MCF 10A (cell line): ENCODE measurements at regions not wholly inside any gene's neighbourhood (a gene's known extent, or its start where the extent isn't known, plus 50 kb on each side); places are given as distances from the start of the nearest gene placed in this dataset.
A peak's percentile ranks its signal among the peaks of the same experiment; 100 is the strongest.

Experiments
- BruUV-seq: library from RNA; stranded (reverse); fragments of 400-500 nt; replicated peaks from 2 replicates; lab custom pipeline; 2021; lab: Mats Ljungman, UMichigan
- CTCF ChIA-PET: fragments of 300-600 bp; sonication (Branson Sonifier 250); formaldehyde crosslinking; extraction: SDS; loops from one replicate; lab custom pipeline; 2021; ENCODE audit warnings: antibody characterized with exemption, inconsistent platforms; lab: Yijun Ruan, JAX
- POLR2A ChIA-PET: fragments of 300-600, 350-650 bp; sonication (Branson Sonifier 250); formaldehyde crosslinking; extraction: SDS; loops from one replicate; lab custom pipeline; 2020; ENCODE audit warnings: antibody characterized with exemption, inconsistent platforms; lab: Yijun Ruan, JAX
- DNase-seq: peaks from one replicate; pipeline ENCODE4 v3.0.0-alpha.2; 2018; ENCODE audit not compliant: unreplicated experiment
- H3K27ac Mint-ChIP-seq: one replicate; pipeline ENCODE4 v1.8.0; 2022; ENCODE audit warnings: mild to moderate bottlenecking, low read depth, mixed read lengths; ENCODE audit not compliant: unreplicated experiment
- H3K27me3 Mint-ChIP-seq: one replicate; pipeline ENCODE4 v1.8.0; 2022; ENCODE audit warnings: mixed read lengths; ENCODE audit not compliant: insufficient read depth, unreplicated experiment
- H3K36me3 Mint-ChIP-seq: one replicate; pipeline ENCODE4 v1.8.0; 2022; ENCODE audit warnings: mild to moderate bottlenecking, moderate library complexity, mixed read lengths; ENCODE audit not compliant: insufficient read depth, unreplicated experiment
- H3K4me1 Mint-ChIP-seq: one replicate; pipeline ENCODE4 v1.8.0; 2022; ENCODE audit warnings: mixed read lengths; ENCODE audit not compliant: insufficient read depth, unreplicated experiment
- H3K4me3 Mint-ChIP-seq: one replicate; pipeline ENCODE4 v1.8.0; 2022; ENCODE audit warnings: mild to moderate bottlenecking, moderate library complexity, mixed read lengths; ENCODE audit not compliant: unreplicated experiment
- H3K9me3 Mint-ChIP-seq: one replicate; pipeline ENCODE4 v1.8.0; 2022; ENCODE audit warnings: mixed read lengths; ENCODE audit not compliant: unreplicated experiment
- CTCF ChIP-seq: fragments of 200-600 bp; IDR thresholded peaks from one replicate; pipeline ENCODE4 v1.8.0; 2022; ENCODE audit warnings: antibody characterized with exemption, mild to moderate bottlenecking; ENCODE audit not compliant: unreplicated experiment
- intact Hi-C: fragments of 100-400 bp; cut with micrococcal nuclease; formaldehyde crosslinking; loops from 2 replicates; pipeline ENCODE4 v1.14.1; 2022

GRCh38 chr3:159848348-159849118 lies 140.1 kb upstream of the IL12A start:
- intact Hi-C loops = no loop called here
- ChIA-PET POLR2A (interaction anchor here (0.6 to 7.8 kb wide), 6 partner anchors 9 to 81 kb away, joined by 3 to 181 read pairs (median 5); partner anchors contain the start of gene SCHIP1), CTCF (interaction anchor here (0.7 to 9.7 kb wide), 11 partner anchors 9 to 157 kb away, joined by 3 to 87 read pairs (median 7); partner anchors contain the start of genes IL12A and SCHIP1)
- H3K36me3 Mint-ChIP-seq = no peaks in the 10 kb centered on the region
- H3K4me1 Mint-ChIP-seq = peaks cover 56% of the 10 kb centered on the region
- no peaks in the 10 kb centered on the region for H3K27me3 Mint-ChIP-seq
- no peak for DNase-seq
- no TSS peak for BruUV-seq
- H3K4me3 Mint-ChIP-seq = no peak overlapping the region
- no peaks in the 10 kb centered on the region for H3K9me3 Mint-ChIP-seq
- no peak overlapping the region for H3K27ac Mint-ChIP-seq
- no peak for TF ChIP-seq CTCF

- DNase-seq = no peak
- CTCF ChIA-PET = interaction anchor here (0.8 to 9.7 kb wide), 7 partner anchors 7 to 154 kb away, joined by 4 to 87 read pairs (median 11); partner anchors contain the start of gene SCHIP1
- Mint-ChIP-seq H3K9me3 (no peaks in the 10 kb centered on the region), H3K36me3 (no peaks in the 10 kb centered on the region), H3K27ac (no peak overlapping the region), H3K4me1 (peaks cover 53% of the 10 kb centered on the region), H3K4me3 (no peak overlapping the region), H3K27me3 (no peaks in the 10 kb centered on the region)
- POLR2A ChIA-PET = interaction anchor here (0.6 to 7.8 kb wide), 3 partner anchors 11 to 53 kb away, joined by 3 to 181 read pairs (median 4); partner anchors contain the start of gene SCHIP1
- intact Hi-C loops = no loop called here
- BruUV-seq = no TSS peak
- no peak for TF ChIP-seq CTCF
Observed at GRCh38 chr3:159850481-159850880, 138.2 kb upstream of the IL12A start.

- Mint-ChIP-seq H3K4me1 (peaks cover 44% of the 10 kb centered on the region), H3K27me3 (no peaks in the 10 kb centered on the region), H3K36me3 (no peaks in the 10 kb centered on the region), H3K4me3 (peak overlapping the region; percentile 66), H3K27ac (peak overlapping the region; percentile 92), H3K9me3 (no peaks in the 10 kb centered on the region)
- ChIA-PET CTCF (interaction anchor here (0.6 to 9.7 kb wide), 11 partner anchors 8 to 1434 kb away, joined by 3 to 87 read pairs (median 6); partner anchors contain the start of gene SCHIP1), POLR2A (interaction anchor here (0.6 to 7.8 kb wide), 14 partner anchors 12 to 152 kb away, joined by 3 to 181 read pairs (median 6); partner anchors contain the start of gene SCHIP1)
- intact Hi-C loops = no loop called here
- no TSS peak for BruUV-seq
- DNase-seq = no peak
- TF ChIP-seq CTCF = no peak
Observed at GRCh38 chr3:159852266-159852665, 136.4 kb upstream of the IL12A start.
